Activated B cell treated with CpG ODN at 0.5 μM for 24 hours (primary cell): ENCODE measurements at regions not wholly inside any gene's neighbourhood (a gene's known extent, or its start where the extent isn't known, plus 50 kb on each side); places are given as distances from the start of the nearest gene placed in this dataset.

Source experiments
- ATAC-seq: fragments of 200-7000 bp; cut with Tn5 transposase; one replicate; pipeline ENCODE4 v1.10.0; 2021; ENCODE audit warnings: low read depth, mild to moderate bottlenecking, moderate library complexity
- CTCF ChIA-PET: fragments of 350-600 bp; sonication (Branson Sonifier 250); formaldehyde crosslinking; loops from one replicate; lab custom pipeline; 2021; ENCODE audit warnings: antibody characterized with exemption; lab: Charles Lee
- POLR2A ChIA-PET: fragments of 350-600 bp; sonication (Branson Sonifier 250); formaldehyde crosslinking; loops from one replicate; lab custom pipeline; 2021; ENCODE audit warnings: antibody characterized with exemption; lab: Charles Lee
- DNase-seq: peaks from one replicate; pipeline ENCODE4 v3.0.0; 2022
- H3K27ac Mint-ChIP-seq: one replicate; pipeline ENCODE4 v1.8.0; 2020; ENCODE audit warnings: mixed read lengths
- H3K27me3 Mint-ChIP-seq: one replicate; pipeline ENCODE4 v1.8.0; 2021; ENCODE audit warnings: mixed read lengths
- H3K36me3 Mint-ChIP-seq: one replicate; pipeline ENCODE4 v1.8.0; 2021; ENCODE audit warnings: low read depth, mixed read lengths
- H3K4me1 Mint-ChIP-seq: one replicate; pipeline ENCODE4 v1.8.0; 2021; ENCODE audit warnings: mixed read lengths
- H3K4me3 Mint-ChIP-seq: one replicate; pipeline ENCODE4 v1.8.0; 2020; ENCODE audit warnings: mild to moderate bottlenecking, mixed read lengths
- H3K9me3 Mint-ChIP-seq: one replicate; pipeline ENCODE4 v1.8.0; 2020; ENCODE audit warnings: mixed read lengths
- intact Hi-C: fragments of 100-400 bp; cut with micrococcal nuclease; formaldehyde crosslinking; loops from one replicate; pipeline ENCODE4 v1.15.1; 2024
- TF ChIP-seq, protein P1 (sequence below): fragments of 200-600 bp; IDR thresholded peaks from one replicate; pipeline ENCODE4 v1.8.0; 2022; ENCODE audit warnings: antibody characterized with exemption, mild to moderate bottlenecking

DNA sequence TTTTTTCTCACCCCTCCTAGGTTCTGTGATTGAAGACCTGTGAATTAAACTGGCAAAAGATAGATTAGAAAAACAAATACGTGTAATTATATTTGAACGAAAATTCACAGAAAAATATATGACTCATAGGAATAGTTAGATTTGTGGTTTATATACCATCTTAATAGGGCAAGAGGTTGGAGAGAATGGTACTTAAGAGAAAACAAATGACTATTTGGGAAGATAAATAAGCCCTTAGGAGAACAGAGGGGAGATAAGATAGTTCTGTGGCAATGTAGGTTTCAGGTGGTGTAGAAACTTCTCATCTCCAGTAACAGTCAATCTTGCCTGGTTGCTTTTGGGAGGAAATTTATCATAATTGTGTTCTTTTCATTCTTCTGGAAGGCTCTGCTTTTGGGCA lies 122.0 kb downstream of the PRDM9 start:
- CTCF ChIA-PET = no interaction called here

DNA sequence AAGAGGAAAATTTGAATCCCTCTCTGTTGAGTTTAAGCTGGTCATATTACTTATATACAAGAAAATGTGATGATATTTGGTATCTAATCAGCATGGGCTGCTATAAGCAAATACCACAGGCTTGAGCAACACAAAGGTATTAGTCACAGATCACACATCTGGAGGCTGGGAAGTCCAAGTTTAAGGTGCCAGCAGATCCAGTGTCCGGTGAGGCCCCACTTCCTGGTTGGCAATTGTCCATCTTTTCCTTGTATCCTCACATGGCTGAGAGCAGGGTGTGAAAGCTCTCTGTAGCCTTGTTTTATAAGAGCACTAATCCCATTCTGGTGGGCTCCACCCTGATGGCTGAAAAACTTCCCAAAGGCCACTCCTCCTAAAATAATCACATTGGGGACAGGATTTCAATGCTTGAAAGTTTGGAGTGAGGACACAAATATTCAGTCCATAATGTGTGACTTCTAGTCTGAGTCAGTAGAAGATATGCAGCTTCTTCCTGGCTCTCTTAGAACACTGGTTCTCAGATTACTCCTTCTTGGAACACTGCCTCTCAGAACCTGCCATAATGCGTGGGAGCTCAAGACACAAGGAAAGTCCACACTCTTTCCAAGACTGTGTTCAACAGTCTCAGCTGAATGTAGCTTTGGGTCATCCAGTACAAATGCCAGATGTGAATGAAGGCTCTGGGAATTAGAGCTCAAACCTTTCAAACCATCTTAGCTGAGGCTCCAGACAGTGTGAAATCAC lies 124.1 kb downstream of the PRDM9 start:
- no peak overlapping the region for H3K27ac Mint-ChIP-seq
- no peaks in the 10 kb centered on the region for H3K4me1 Mint-ChIP-seq
- H3K36me3 Mint-ChIP-seq = no peaks in the 10 kb centered on the region
- H3K4me3 Mint-ChIP-seq = no peak overlapping the region
- DNase-seq (no peak), ATAC-seq (no peak)
- intact Hi-C loops = no loop called here
- no peaks in the 10 kb centered on the region for H3K27me3 Mint-ChIP-seq
- CTCF ChIA-PET = no interaction called here
- TF ChIP-seq, protein P1, sequence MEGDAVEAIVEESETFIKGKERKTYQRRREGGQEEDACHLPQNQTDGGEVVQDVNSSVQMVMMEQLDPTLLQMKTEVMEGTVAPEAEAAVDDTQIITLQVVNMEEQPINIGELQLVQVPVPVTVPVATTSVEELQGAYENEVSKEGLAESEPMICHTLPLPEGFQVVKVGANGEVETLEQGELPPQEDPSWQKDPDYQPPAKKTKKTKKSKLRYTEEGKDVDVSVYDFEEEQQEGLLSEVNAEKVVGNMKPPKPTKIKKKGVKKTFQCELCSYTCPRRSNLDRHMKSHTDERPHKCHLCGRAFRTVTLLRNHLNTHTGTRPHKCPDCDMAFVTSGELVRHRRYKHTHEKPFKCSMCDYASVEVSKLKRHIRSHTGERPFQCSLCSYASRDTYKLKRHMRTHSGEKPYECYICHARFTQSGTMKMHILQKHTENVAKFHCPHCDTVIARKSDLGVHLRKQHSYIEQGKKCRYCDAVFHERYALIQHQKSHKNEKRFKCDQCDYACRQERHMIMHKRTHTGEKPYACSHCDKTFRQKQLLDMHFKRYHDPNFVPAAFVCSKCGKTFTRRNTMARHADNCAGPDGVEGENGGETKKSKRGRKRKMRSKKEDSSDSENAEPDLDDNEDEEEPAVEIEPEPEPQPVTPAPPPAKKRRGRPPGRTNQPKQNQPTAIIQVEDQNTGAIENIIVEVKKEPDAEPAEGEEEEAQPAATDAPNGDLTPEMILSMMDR = no peak
- H3K9me3 Mint-ChIP-seq = peaks cover 3% of the 10 kb centered on the region
- POLR2A ChIA-PET = no interaction called here

More for the DNA sequence above, 122.0 kb downstream of the PRDM9 start:
- ATAC-seq (no peak), DNase-seq (no peak)
- no peak overlapping the region for H3K27ac Mint-ChIP-seq
- no peaks in the 10 kb centered on the region for H3K4me1 Mint-ChIP-seq
- H3K4me3 Mint-ChIP-seq = no peak overlapping the region
- TF ChIP-seq, protein P1 = no peak
- H3K36me3 Mint-ChIP-seq = no peaks in the 10 kb centered on the region
- peaks cover 3% of the 10 kb centered on the region for H3K9me3 Mint-ChIP-seq
- POLR2A ChIA-PET = no interaction called here
- intact Hi-C loops = no loop called here
- H3K27me3 Mint-ChIP-seq = no peaks in the 10 kb centered on the region

DNA sequence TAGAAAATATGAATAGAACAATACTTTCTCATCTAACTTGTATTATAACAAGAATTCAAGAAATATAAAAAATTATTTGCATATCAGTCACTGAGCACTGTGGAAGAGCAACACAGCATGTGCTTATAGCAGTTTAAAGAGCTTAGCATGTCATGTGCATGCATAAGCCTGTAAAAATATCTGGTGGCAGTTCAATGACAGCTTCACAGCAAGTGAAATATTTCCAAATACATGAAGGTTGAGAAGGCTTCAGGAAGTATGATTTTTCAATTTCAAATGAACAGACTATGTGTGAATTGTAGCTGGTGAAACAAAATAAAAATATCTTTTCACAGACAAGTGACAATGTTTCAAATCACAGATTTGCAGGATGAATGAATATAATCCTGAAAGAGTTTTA lies 128.5 kb downstream of the PRDM9 start:
- Mint-ChIP-seq H3K27ac (no peak overlapping the region), H3K9me3 (peaks cover 5% of the 10 kb centered on the region), H3K4me1 (no peaks in the 10 kb centered on the region), H3K27me3 (no peaks in the 10 kb centered on the region), H3K4me3 (no peak overlapping the region), H3K36me3 (no peaks in the 10 kb centered on the region)
- DNase-seq (no peak), ATAC-seq (no peak)
- ChIA-PET POLR2A (no interaction called here), CTCF (no interaction called here)
- TF ChIP-seq, protein P1 = no peak
- intact Hi-C loops = no loop called here

DNA sequence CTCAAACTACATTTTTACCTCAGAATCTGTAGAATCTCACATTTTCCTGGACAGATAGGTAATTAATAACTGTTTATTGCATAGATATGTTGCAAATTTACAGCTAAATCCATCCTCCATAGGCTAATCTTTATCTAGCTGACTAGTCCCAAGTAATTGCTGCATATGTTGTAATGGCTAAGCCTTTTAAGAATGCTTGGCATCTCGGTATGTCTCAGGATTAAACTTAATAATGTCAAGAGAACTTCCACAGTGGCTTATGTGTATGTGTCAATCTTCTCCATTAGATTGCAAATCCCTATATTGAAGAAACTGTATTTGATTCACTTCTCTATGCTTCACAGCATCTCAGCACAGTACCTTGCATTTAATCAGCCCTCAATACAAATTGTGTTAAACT lies 131.9 kb downstream of the PRDM9 start:
- H3K4me1 Mint-ChIP-seq = no peaks in the 10 kb centered on the region
- DNase-seq = no peak
- H3K27ac Mint-ChIP-seq = no peak overlapping the region
- peaks cover 8% of the 10 kb centered on the region for H3K9me3 Mint-ChIP-seq
- no peak for ATAC-seq
- intact Hi-C loops = no loop called here
- no peaks in the 10 kb centered on the region for H3K36me3 Mint-ChIP-seq
- POLR2A ChIA-PET = no interaction called here
- H3K27me3 Mint-ChIP-seq = no peaks in the 10 kb centered on the region
- TF ChIP-seq, protein P1 = no peak
- no peak overlapping the region for H3K4me3 Mint-ChIP-seq
- CTCF ChIA-PET = no interaction called here

DNA sequence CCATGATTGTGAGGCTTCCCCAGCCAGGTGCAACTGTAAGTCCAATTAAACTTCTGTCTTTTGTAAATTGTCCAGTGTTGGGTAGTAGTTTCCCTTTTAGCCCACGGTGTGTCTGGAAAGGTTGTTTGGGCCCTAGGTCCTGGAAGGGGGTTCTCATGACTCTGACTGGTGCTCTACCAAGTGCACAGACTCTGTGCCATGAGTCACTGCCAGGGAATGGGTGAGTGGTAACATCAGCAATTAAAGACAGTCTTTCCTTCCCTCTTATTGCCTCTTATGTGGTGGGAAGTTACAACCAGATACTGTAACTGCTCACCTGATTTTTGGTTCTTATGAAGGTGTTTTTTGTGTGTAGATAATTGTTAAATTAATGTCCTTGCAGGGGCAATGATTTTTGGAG lies 141.2 kb downstream of the PRDM9 start:
- ATAC-seq = no peak
- ChIA-PET CTCF (no interaction called here), POLR2A (no interaction called here)
- no peaks in the 10 kb centered on the region for H3K4me1 Mint-ChIP-seq
- intact Hi-C loops = no loop called here
- H3K27me3 Mint-ChIP-seq = no peaks in the 10 kb centered on the region
- TF ChIP-seq, protein P1 = no peak
- H3K9me3 Mint-ChIP-seq = peaks cover 15% of the 10 kb centered on the region
- H3K4me3 Mint-ChIP-seq = no peak overlapping the region
- DNase-seq = no peak
- no peaks in the 10 kb centered on the region for H3K36me3 Mint-ChIP-seq
- H3K27ac Mint-ChIP-seq = no peak overlapping the region
